HEK293T (cell line): ENCODE measurements at regions not wholly inside any gene's neighbourhood (a gene's known extent, or its start where the extent isn't known, plus 50 kb on each side); places are given as distances from the start of the nearest gene placed in this dataset.

ENCODE experiments used
- BHLHE40 ChIP-seq: fragments of 450-650 bp; IDR thresholded peaks from 2 replicates; pipeline ENCODE4 v1.6.1; 2016; ENCODE audit warnings: mild to moderate bottlenecking, moderate library complexity, borderline replicate concordance
- FOXK2 ChIP-seq: fragments of 450-650 bp; IDR thresholded peaks from 2 replicates; pipeline ENCODE4 v1.6.1; 2016; ENCODE audit warnings: mild to moderate bottlenecking
- FOXM1 ChIP-seq: fragments of 450-650 bp; IDR thresholded peaks from 2 replicates; pipeline ENCODE4 v1.6.1; 2017; ENCODE audit warnings: mild to moderate bottlenecking, borderline replicate concordance

DNA sequence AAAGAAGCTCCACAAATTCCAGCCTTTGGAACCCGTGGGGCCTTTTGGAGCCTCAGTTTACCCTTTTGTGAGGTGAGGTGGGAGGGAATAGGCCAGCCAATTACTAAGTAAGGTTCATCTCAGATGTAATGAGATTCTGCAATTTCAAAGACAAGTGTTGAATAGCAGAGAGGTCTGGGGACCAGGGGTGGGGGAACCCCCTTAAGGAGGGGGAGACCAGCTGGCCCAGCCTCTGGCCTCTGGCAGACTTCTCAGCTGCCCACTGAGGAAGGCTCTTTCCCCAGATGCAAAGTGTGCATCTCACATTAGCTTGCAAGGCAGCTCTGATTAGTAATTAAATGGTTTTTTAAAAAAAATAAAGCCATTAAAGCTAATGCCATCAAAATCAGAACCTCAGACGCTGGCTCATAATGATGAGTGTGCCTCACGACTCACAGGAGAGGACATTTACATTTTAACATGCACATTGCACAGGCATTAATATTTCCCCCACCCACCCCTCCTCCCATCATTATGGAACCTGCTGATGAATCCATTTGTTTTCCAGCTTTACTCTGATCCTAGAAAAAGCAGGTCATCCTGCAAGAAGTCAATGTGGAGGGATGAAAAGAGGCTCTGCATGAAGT lies 176.7 kb upstream of the TLE3 start:
- no peak for TF ChIP-seq FOXK2
- no peak for TF ChIP-seq BHLHE40
- TF ChIP-seq FOXM1 = no peak
